GM19455 (cell line): ENCODE measurements at regions not wholly inside any gene's neighbourhood (a gene's known extent, or its start where the extent isn't known, plus 50 kb on each side); places are given as distances from the start of the nearest gene placed in this dataset.

ENCODE experiments used
- ATAC-seq: cut with Tn5 transposase; IDR thresholded peaks from one replicate; pipeline ENCODE4 v1.9.1; 2021; ENCODE audit not compliant: unreplicated experiment

DNA sequence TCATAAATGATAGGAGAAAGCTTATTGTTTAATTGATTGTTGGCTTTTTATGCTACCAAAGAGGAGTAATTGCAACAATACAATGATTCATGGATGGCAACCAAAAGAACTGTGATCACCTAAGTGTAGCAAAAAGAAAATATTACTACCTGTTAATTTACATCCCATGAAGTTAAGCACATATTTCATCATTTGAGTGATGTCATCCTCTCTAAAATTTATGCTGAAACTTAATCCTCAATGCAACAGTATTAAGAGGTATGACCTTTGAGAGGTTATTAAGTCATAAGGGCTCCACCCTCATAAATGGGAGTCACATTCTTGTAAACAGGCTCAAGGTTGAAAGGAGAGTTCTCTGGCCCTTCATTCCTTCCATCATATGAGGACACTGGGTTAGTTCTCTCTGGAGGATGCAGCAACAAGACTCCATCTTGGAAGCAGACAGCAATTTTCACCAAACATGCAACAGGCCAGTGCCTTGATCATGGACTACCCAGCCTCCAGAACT lies 190.6 kb upstream of the GRIK2 start:
- no peak for ATAC-seq

DNA sequence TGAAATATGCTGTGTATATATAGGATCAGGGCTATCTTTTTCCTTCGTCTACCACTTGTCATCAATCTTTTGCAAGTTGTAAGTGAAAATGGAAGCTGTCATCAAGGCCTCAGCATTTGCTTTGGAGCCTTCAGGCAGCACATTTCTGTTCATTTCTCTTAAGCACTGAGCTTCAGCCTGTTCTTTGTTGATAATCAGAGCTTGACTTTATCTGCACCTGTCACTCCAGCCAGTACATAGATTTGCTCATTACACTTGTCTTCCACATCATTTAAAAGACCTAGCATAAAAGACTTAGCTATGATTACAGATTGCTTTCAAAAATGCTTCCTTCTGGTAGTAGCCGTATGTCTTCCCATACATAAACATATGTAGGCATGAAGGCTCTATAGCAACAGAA lies 189.8 kb upstream of the GRIK2 start:
- ATAC-seq = no peak

DNA sequence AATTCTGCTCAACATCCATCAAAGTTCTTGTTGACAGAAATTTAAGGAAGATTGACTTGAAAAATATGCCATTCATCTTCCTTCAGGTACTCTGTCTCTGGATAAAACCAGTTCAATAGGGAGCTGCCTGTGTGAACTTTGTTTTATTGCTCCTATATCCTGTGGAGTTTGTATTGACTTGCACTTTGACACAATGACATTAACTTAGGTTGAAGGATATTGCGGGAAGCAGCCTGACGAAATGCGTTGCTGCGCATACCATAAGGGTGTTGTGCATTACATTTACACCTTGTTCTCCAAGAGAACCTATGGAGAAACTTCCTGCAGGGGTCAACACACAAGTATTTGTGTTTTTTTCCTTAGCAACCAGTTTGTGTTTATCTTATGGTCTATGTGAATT lies 185.4 kb upstream of the GRIK2 start:
- no peak for ATAC-seq

DNA sequence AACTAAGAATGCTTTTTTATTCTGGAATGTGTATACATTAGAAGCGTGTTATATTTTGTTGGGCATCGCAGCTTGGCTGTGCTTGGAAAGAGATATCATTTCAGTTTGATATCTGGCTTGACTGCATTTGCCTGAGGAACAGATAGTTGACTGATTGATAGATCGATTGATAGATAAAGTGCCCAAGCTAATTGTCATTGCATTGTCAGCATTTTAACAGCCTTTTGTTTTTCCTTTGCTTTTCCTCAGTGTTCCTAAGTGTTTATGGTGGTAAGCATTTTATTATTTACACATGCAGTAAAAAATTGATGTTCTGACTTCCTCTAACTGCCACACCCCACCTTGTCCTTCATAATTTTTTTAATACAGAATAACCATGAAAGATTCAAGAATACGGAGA lies 180.9 kb upstream of the GRIK2 start:
- ATAC-seq = no peak

DNA sequence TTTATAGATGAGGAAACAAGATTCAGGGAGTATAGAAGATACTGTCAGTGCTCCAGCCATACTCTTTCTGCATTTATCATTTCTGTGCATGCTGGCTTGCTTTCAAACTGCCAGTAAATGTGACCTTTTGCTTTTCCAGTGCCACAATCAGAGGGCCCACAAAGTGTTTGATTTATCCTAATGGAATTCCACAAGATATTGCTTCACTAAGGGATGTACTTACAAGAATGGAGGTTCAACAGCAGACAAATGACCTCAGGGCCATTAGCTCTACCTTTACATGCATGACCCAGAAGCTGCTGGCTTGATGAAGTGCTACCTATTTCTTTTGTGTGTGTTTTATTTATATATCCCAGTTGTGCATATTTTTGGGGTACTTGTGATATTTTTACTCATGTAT lies 171.5 kb upstream of the GRIK2 start:
- no peak for ATAC-seq

DNA sequence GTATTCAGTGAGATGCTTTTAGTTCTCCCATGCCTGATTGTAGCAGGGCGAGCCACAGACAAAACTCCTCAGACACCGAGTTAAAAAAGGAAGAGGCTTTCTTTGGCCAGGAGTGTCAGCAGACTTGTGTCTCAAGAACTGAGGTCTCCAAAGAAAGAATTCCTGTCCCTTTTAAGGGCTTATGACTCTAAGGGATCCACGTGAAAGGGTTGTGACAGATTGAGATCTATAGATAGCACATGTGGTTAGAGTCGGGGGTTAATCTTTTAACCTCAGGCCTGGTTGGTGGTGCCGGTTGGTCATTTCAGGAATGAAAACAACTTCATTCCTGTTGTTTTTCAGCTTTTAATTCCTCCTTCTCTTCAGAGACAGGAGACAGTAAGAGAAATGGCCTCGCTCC lies 168.8 kb upstream of the GRIK2 start:
- no peak for ATAC-seq

DNA sequence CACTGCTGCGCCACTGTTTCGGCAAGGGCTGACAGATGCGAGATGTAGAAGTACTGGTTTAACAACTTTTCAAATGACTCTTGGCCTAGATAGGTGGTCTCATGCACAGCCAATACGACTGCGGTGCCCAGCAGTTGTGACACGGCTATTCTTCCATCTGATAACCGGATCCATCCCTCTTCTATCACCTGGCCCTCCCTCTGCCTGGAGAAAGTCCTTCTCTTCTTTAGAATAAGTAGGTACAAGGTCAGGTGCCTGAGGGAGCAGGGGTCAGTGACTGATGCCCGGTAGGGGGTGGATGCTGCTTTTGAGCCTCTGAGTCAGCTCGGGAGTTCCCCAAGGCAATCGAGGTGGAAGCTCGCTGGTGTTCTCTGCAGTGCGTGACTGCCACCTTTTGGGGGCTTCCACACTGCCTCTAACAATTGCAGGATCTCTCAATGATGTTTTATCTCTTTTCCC lies 166.8 kb upstream of the GRIK2 start:
- ATAC-seq = no peak

DNA sequence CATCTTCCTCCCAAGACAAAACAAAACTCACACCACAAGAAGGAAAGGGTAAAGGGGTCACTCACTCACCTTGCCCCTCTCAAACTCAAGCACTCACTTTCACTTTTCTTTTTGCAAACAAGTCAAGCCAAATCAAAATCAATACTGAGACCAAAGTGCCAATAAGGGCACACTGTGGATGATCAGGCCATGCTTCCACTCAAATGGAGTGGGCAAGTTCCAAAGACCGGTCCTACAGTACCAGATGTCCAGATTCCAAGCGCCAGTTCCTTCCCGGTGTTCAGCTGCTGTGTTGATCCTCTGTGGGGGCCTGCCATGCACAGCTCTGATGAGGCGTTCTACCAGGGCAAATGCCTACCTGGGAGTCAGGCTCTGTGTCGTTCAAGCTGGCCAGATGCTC lies 162.6 kb upstream of the GRIK2 start:
- ATAC-seq = no peak

DNA sequence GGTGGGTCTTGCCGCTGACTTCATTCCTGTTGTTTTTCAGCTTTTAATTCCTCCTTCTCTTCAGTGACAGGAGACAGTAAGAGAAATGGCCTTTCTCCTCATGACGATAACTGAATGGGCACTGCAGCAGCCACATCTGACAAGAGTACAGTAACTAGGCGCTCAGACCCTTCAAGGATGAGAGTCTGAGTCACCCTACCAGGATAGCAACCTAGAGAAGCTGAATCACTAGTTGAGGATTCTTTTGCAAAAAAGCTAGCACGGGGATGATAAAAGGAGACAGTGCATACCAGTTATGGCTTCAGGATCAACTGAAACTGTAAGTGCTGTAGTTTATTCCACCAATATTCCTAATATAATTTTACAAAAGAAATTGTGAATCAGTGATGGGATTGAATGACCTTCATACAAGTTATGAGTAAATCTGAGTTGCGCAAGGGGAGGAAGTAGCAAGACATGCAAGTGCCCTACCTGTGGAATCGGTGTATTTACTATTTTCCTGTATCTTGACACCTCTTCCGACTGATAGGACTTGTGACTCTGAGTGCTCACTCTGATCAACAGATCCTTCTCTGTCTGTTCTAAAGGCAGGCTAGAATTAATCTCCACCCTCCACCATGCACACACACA lies 161.8 kb upstream of the GRIK2 start:
- ATAC-seq = no peak

DNA sequence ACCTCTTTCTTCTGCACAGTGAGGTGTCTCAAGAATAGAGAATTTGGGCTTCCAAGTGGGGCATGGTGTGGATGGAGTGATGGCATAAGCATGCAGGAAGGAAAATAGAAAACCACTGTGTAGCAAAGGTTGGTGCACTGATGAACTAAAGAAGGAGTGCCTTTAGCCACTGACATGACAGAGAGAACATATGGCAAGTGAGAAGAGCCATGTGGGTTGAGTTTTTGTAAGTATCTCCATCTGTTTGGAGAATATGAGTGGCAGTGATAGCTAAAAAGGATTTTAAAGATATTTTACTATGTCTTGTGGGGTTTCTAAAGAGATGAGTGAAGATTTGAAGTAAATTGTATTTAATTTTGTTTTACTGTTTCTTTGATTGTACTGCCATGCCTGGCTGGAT lies 160.5 kb upstream of the GRIK2 start:
- no peak for ATAC-seq

DNA sequence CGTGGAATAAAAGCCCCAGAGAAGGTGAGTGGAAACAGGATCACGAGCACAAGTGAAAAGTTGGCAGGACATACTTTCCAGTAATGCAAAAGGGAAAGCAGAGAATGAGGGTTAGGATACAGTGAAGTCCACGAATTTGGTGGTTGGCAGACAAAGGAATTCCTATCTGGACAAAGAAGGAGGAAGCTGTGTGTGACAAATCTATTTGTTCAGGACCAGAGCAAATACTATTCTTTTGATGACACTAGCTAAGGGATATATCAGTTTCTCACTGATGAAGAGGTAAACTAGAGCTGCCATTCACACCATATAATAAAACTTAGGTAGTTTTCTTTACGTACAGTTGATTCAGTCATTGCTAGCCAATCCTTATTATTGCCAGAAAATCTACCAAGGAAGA lies 156.8 kb upstream of the GRIK2 start:
- ATAC-seq = no peak

DNA sequence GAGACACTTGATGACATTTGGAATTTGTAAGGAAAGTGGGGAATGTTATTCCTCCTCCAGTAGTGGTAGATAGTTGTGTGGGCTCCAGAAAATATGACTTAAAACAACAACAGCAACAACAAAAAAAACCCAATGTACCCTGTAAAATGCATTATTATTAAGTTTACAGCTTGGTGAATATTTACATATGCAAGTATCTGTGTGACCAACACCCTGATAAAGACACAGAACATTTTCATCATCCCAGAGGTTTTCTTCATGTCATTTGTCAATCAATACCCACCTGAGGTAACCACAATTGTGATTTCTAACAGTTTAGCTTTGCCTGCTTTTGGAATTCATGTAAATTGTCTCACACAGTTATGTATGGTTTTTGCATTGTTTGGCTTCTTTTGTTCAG lies 152.1 kb upstream of the GRIK2 start:
- ATAC-seq = no peak

DNA sequence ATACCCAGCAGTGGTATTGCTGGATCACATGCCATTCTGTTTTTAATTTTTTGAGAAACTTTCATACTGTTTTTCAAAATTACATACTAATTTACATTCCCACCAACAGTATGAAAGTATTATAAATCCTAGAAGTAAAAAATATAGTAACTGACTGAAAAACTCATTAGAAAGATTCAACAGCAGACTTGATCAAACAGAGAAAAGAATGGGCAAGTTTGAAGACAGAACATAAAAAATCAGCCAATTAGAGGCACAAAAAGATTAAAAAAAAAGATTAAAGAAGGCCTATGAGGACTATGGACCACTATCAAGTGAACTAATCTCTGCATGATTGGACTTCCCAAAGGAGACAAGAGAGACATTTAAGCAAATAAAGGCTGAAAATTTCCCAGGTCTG lies 144.0 kb upstream of the GRIK2 start:
- ATAC-seq = no peak

DNA sequence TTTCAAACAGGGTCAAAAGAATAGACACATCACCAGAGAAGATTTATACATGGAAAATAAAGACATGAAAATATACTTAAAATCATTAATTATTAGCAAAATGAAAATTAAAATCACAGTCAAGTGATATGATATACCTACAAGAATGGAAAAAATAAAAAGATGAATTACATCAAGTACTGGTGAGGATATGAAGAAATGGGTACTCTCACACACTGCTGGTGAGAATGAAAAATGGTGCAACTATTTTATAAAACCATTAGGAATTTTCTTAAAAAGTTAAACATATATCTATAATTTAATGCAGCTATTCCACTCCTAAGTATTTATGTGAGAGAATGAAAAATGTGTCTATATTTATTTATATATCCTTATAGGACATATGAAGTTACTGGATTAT lies 136.3 kb upstream of the GRIK2 start:
- ATAC-seq = no peak

DNA sequence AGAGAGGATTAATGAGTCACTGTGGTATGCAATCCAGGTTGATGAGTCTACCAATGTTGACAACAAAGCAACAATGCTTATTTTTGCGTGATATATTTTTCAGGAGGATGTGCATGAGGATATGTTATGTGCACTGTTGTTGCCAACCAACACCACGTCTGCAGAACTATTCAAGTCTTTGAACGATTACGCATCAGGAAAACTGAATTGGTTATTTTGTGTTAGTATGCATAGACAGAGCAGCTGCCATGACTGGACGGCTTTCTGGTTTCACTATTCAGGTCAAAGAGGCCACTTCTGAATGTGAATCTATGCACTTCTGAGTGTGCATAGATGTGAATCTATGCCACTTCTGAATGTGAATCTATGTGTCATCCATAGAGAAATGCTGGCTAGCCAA lies 134.0 kb upstream of the GRIK2 start:
- no peak for ATAC-seq

DNA sequence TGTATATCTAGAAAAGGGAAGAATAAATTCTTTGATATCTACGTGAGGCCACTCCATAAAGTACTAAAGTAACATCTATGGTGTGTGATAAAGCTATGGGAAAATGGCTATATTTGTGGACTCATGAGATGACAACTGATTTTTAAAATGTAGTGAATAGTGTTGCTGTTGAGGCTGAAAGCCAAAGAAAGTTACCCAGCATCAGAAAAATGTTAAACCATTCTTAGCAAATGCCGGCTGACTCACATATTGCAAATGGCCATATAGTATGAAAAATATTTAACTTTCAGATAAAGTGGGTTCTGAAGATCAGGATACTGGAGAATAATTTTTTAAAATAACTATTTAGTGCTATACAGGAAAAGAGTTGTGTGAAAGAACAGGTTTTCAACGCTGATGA lies 129.9 kb upstream of the GRIK2 start:
- ATAC-seq = no peak

DNA sequence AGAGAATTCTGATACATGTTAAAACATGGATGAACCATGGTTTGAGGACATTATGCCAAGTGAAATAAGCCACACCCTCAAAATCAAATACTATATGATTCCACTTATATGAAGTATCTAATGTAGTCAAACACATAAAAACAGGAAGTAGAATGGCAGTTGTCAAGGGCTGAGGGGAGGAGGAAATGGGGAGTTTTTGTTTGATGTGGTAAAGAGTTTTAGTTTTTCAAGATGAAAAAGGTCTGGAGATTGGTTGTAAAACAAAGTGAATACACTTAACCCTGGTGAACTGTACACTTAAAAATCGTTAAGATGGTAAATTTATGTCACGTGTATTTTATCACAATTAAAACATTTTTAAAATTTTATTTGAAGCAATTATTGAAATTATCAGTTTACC lies 127.4 kb upstream of the GRIK2 start:
- ATAC-seq = no peak

DNA sequence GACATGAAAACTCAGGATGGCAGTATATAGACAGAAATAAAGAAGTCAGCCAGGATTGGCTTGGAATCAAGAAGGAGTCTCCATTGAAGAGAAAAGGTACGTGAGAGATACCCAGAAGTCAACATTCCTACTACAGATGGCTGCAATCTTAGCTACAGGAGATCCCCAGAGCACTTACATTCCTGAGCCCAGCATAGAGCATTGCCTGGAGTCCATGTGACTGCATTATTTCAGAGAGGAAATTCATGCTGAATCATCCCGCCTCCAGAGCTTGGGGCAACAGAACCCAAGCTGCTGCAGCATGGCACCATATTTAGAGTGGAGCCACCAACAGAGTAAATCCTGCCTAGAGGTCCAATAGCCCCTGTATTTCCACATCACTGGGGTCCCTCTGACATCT lies 125.0 kb upstream of the GRIK2 start:
- no peak for ATAC-seq

DNA sequence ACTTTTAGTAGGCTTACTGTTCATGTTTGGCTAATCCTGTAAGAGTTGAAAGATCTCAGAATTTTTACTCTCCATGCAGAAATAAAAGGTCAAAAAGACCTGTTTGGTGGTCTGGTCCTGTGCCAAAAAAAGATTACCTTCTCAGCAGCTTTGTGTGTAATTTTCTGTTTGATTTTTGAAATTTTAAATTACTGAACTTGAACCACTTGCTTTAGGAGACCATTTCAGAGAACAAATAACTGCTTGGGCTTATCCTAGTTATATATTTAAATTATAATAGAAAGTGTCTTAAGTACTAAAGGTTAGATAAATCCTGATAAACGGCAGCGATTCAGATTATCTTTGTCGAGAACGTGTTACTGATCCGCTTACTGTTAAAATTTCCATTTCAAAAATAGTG lies 118.3 kb upstream of the GRIK2 start:
- no peak for ATAC-seq

DNA sequence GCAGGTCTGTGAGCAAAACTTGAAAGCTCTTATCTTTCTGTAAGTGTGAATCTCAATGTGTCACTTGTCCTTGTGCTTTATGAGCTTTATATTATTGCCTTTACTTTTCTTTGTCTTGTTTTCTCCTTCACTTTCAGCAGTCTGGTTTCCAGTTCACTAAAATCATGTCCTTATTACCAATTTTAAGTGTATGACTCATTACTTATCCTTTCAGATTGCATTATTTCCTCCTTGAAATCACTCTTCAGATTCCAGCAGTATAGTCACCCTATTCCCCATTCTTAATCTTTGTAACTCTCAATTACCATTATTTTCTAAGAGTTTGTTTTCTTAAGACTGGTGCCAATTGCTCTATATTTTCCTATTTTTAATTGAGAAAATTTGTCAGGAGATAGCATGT lies 117.4 kb upstream of the GRIK2 start:
- ATAC-seq = no peak

DNA sequence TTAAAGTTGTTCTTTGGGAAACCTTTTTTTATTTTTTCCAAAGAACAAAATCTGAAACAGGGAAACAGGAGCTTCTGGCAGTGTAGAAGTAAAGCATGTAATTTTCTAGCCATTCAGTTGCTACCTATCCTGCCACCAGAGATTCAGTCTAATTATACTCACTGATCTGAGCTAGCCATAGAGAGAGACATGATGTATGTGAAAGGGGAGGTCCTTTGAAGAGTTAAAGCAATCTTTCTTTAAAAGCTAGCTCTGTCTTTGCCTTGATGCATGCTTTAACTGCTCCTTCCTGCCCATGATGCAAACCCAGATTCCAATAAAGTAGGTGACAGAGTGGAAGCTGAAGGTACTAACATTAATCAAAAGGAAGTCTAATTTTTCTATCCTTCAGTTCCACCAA lies 114.1 kb upstream of the GRIK2 start:
- no peak for ATAC-seq

DNA sequence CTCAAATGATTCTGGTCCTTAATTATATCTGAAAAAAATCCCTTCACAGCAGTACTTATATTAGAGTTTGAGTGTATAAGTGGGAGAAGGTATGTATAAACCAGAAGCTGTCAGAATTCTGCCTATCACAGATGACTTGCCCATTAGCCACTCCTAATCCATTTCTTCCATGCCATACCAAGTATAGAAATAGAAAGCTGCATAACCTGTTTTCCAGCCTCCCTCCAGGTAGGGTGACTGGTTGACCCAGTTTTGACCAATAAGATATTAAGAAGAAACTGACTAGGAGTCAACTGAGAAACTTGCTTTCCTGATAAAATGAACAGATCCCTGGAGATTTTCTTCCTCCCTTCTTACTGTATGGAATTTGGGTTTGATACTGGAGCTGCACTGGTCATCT lies 112.2 kb upstream of the GRIK2 start:
- no peak for ATAC-seq

DNA sequence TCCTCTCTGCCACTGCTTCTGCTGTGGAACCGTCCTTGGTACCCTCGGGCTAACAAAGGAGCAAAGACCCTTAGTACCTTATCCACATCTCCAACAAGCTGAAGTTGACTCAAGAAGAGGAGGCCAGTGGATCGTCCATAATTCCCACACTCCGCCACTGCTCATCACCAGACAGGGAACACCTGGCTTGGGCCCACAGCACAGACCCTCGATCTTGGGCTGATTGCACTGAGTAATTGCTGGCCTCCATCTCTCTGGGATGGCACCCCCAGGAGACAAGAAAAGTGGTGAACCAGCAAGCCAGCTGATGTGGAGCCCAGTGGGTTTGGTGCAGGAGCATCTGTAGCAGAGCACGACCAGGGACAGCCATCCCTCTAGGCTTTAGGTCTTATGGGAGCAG lies 109.4 kb upstream of the GRIK2 start:
- ATAC-seq = no peak

DNA sequence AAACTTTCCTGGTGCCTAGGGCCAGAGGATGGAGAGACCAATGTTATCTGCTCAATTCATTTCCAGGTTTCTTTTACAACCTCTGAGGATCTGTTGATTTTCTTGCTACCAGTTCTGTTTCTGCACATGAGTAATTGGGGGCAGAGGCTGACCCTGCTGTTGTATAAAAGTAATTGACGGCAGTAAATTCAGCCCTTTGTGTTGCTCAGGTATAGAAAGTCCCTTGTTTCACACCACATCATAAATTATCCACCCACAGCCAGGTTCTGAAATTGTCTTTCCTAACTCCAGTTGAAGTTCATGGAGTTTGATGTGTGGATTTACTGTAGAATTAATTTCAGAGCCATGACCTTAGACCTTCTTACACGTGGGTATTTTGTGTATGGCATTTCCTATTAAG lies 107.4 kb upstream of the GRIK2 start:
- ATAC-seq = no peak
